H9 (cell line): ENCODE measurements at regions not wholly inside any gene's neighbourhood (a gene's known extent, or its start where the extent isn't known, plus 50 kb on each side); places are given as distances from the start of the nearest gene placed in this dataset.

Experiments
- DNase-seq: peaks from one replicate; pipeline ENCODE4 v3.0.0-alpha.2; 2017
- H2AFZ ChIP-seq: one replicate; pipeline ENCODE4 v1.6.1; 2013; ENCODE audit warnings: mild to moderate bottlenecking, low read length, control low read depth, moderate library complexity
- H2AK5ac ChIP-seq: 2 replicates; pipeline ENCODE4 v1.6.1; 2013; ENCODE audit warnings: low read length, control low read depth, mixed read lengths; ENCODE audit not compliant: insufficient read length
- H2BK120ac ChIP-seq: one replicate; pipeline ENCODE4 v1.6.1; 2013; ENCODE audit warnings: low read depth, mild to moderate bottlenecking, low read length, control low read depth, inconsistent platforms; ENCODE audit not compliant: poor library complexity, severe bottlenecking
- H2BK12ac ChIP-seq: 2 replicates; pipeline ENCODE4 v1.6.1; 2013; ENCODE audit warnings: low read length, control low read depth, mixed read lengths, low read depth; ENCODE audit not compliant: insufficient read length
- H2BK15ac ChIP-seq: 2 replicates; pipeline ENCODE4 v1.6.1; 2013; ENCODE audit warnings: low read depth, low read length, control low read depth
- H2BK20ac ChIP-seq: one replicate; pipeline ENCODE4 v1.6.1; 2013; ENCODE audit warnings: low read depth, mild to moderate bottlenecking, low read length, control low read depth, inconsistent platforms; ENCODE audit not compliant: poor library complexity, severe bottlenecking
- H2BK5ac ChIP-seq: 2 replicates; pipeline ENCODE4 v1.6.1; 2013; ENCODE audit warnings: low read length, control low read depth, mixed read lengths; ENCODE audit not compliant: insufficient read length
- H3K14ac ChIP-seq: 2 replicates; pipeline ENCODE4 v1.6.1; 2013; ENCODE audit warnings: low read length, control low read depth; ENCODE audit not compliant: insufficient read depth
- H3K18ac ChIP-seq: 2 replicates; pipeline ENCODE4 v1.6.1; 2013; ENCODE audit warnings: low read depth, mild to moderate bottlenecking, mixed read lengths, low read length, control low read depth; ENCODE audit not compliant: insufficient read length
- H3K23ac ChIP-seq: 2 replicates; pipeline ENCODE4 v1.6.1; 2013; ENCODE audit warnings: low read length, control low read depth, mixed read lengths, low read depth; ENCODE audit not compliant: insufficient read length
- H3K23me2 ChIP-seq: 2 replicates; pipeline ENCODE4 v1.6.1; 2013; ENCODE audit warnings: low read depth, mild to moderate bottlenecking, mixed read lengths, low read length, control low read depth; ENCODE audit not compliant: insufficient read length, poor library complexity, severe bottlenecking
- H3K27ac ChIP-seq: 2 replicates; pipeline ENCODE4 v1.5.1; 2013; ENCODE audit warnings: low read length, control low read depth, mixed read lengths, low read depth; ENCODE audit not compliant: insufficient read length
- H3K27me3 ChIP-seq: 2 replicates; pipeline ENCODE4 v1.6.1; 2013; ENCODE audit warnings: low read length, control low read depth, inconsistent platforms; ENCODE audit not compliant: insufficient read depth
- H3K4ac ChIP-seq: 2 replicates; pipeline ENCODE4 v1.6.1; 2013; ENCODE audit warnings: low read depth, mild to moderate bottlenecking, control low read depth, inconsistent platforms, low read length, moderate library complexity
- H3K4me1 ChIP-seq: 2 replicates; pipeline ENCODE4 v1.6.1; 2013; ENCODE audit warnings: low read length, control low read depth, inconsistent platforms; ENCODE audit not compliant: insufficient read depth
- H3K4me2 ChIP-seq: 2 replicates; pipeline ENCODE4 v1.6.1; 2013; ENCODE audit warnings: low read length, control low read depth, mixed read lengths; ENCODE audit not compliant: insufficient read length, insufficient read depth
- H3K56ac ChIP-seq: 2 replicates; pipeline ENCODE4 v1.6.1; 2013; ENCODE audit warnings: low read depth, mild to moderate bottlenecking, mixed read lengths, low read length, control low read depth; ENCODE audit not compliant: insufficient read length
- H3K79me1 ChIP-seq: 2 replicates; pipeline ENCODE4 v1.6.1; 2013; ENCODE audit warnings: low read depth, mild to moderate bottlenecking, moderate library complexity, low read length, control low read depth, inconsistent platforms; ENCODE audit not compliant: insufficient read depth, poor library complexity, severe bottlenecking
- H3K79me2 ChIP-seq: 2 replicates; pipeline ENCODE4 v1.6.1; 2013; ENCODE audit warnings: low read length, control low read depth, inconsistent platforms; ENCODE audit not compliant: insufficient read depth
- H3K9ac ChIP-seq: 2 replicates; pipeline ENCODE4 v1.6.1; 2013; ENCODE audit warnings: low read length, control low read depth, mixed read lengths; ENCODE audit not compliant: insufficient read length; ENCODE audit errors: extremely low read depth
- H3K9me3 ChIP-seq: one replicate; pipeline ENCODE4 v1.6.1; 2013; ENCODE audit warnings: low read depth, low read length, inconsistent platforms; ENCODE audit not compliant: control insufficient read depth
- H3T11ph ChIP-seq: one replicate; pipeline ENCODE4 v1.6.1; 2013; ENCODE audit warnings: mild to moderate bottlenecking, low read length, control low read depth, inconsistent platforms
- H4K20me1 ChIP-seq: one replicate; pipeline ENCODE4 v1.6.1; 2013; ENCODE audit not compliant: control insufficient read depth, insufficient read length, insufficient read depth
- H4K5ac ChIP-seq: 2 replicates; pipeline ENCODE4 v1.6.1; 2013; ENCODE audit warnings: low read depth, mild to moderate bottlenecking, mixed read lengths, low read length, control low read depth; ENCODE audit not compliant: insufficient read length
- H4K8ac ChIP-seq: replicated peaks from 2 replicates; pipeline ENCODE4 v1.6.1; 2013; ENCODE audit warnings: low read length, control low read depth, mixed read lengths, low read depth; ENCODE audit not compliant: insufficient read length
- H4K91ac ChIP-seq: 2 replicates; pipeline ENCODE4 v1.6.1; 2013; ENCODE audit warnings: low read depth, mild to moderate bottlenecking, moderate library complexity, mixed read lengths, low read length, control low read depth; ENCODE audit not compliant: insufficient read length
- H3K27ac Mint-ChIP-seq, 3 experiments: 2 replicates in 2 of 3; 3 replicates in 1 of 3; pipeline ENCODE4 v1.8.0; 2020 to 2021; ENCODE audit warnings: mixed read lengths in 3 of 3, mild to moderate bottlenecking in 1 of 3, moderate library complexity in 1 of 3
- H3K27me3 Mint-ChIP-seq: 2 replicates; pipeline ENCODE4 v1.8.0; 2021; ENCODE audit warnings: low read depth, mild to moderate bottlenecking, moderate library complexity, mixed read lengths
- H3K36me3 Mint-ChIP-seq, 3 experiments: 2 replicates in 2 of 3; 3 replicates in 1 of 3; pipeline ENCODE4 v1.8.0; 2020 to 2021; ENCODE audit warnings: low read depth in 3 of 3, mixed read lengths in 3 of 3; ENCODE audit not compliant: insufficient read depth in 1 of 3
- H3K4me1 Mint-ChIP-seq, 2 experiments: 2 replicates each; pipeline ENCODE4 v1.8.0; 2020; ENCODE audit warnings: mixed read lengths in 2 of 2
- H3K4me3 Mint-ChIP-seq, 2 experiments: 2 replicates in 1 of 2; 3 replicates in 1 of 2; pipeline ENCODE4 v1.8.0; 2020 to 2021; ENCODE audit warnings: mild to moderate bottlenecking in 2 of 2, mixed read lengths in 2 of 2, moderate library complexity in 1 of 2
- H3K9me3 Mint-ChIP-seq, 2 experiments: 2 replicates in 1 of 2; 3 replicates in 1 of 2; pipeline ENCODE4 v1.8.0; 2020; ENCODE audit warnings: mild to moderate bottlenecking in 2 of 2, mixed read lengths in 2 of 2, moderate library complexity in 1 of 2
- WGBS: extraction: QIAGEN DNeasy Blood & Tissue Kit; methylation state at CpG from one replicate; pipeline ENCODE4 v1.1.7; 2013; ENCODE audit warnings: missing lambda C conversion rate, low lambda C conversion rate, mixed read lengths; ENCODE audit not compliant: insufficient read length; ENCODE audit errors: extremely low coverage; 5-methylcytosine and 5-hydroxymethylcytosine counted together
- TF ChIP-seq, protein P1 (sequence below): fragments of 200-600 bp; sonication (generic); conservative IDR thresholded peaks from 3 replicates; pipeline ENCODE4 v1.8.0; 2021; ENCODE audit warnings: antibody characterized with exemption, mild to moderate bottlenecking

DNA sequence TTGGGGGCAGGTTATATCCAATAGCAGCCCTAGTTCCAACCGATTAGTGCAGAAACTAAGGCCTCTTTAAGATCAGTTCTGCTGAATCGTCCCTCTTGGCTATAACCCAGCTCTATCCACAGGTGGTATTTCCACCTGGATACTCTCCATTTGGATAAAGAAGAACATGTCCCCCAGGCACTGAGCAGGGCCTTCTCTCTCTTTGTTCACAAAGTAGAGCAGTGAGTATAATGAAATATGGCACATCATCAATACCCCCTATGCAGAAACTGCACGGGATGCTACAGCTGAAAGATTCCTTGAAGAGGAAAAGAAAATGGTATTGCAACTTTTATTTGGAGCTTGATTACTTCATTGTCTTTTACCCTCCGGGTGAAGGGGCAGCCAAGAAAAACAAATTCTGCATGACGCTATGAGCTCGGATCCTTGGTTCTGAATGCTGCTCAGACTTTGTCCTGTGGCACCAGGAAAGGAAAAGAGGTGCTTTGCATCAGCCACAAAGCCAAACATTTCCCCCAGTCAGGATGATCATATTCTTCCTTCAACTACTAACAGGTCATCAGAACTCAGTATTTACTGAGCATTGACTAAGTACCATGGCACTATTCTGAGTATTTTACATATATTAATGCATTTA is 399.7 kb downstream of the NPIPA8 start:
- DNase-seq: no peak
- Histone ChIP-seq H3K23me2 (no peaks in the 10 kb centered on the region), H3K4me2 (no peak overlapping the region), H3K4ac (no peak overlapping the region), H2AK5ac (no peak overlapping the region), H3K27ac (no peak overlapping the region), H3K4me1 (no peaks in the 10 kb centered on the region), H2BK12ac (no peak overlapping the region), H2BK15ac (no peak overlapping the region), H3T11ph (no peak overlapping the region), H4K8ac (no peak overlapping the region), H3K18ac (no peak overlapping the region), H4K91ac (no peak overlapping the region), H3K14ac (no peak overlapping the region), H4K20me1 (no peaks in the 10 kb centered on the region), H3K27me3 (no peaks in the 10 kb centered on the region), H3K56ac (no peak overlapping the region), H3K9ac (no peak overlapping the region), H2BK120ac (no peak overlapping the region), H2BK20ac (no peak overlapping the region), H3K9me3 (no peaks in the 10 kb centered on the region), H3K79me1 (no peaks in the 10 kb centered on the region), H4K5ac (no peak overlapping the region), H3K23ac (no peak overlapping the region), H2AFZ (no peak overlapping the region), H2BK5ac (no peak overlapping the region), H3K79me2 (no peaks in the 10 kb centered on the region)
- H3K4me1 Mint-ChIP-seq: peaks cover 18 to 20% of the 10 kb centered on the region in 2 experiments
- TF ChIP-seq, protein P1, sequence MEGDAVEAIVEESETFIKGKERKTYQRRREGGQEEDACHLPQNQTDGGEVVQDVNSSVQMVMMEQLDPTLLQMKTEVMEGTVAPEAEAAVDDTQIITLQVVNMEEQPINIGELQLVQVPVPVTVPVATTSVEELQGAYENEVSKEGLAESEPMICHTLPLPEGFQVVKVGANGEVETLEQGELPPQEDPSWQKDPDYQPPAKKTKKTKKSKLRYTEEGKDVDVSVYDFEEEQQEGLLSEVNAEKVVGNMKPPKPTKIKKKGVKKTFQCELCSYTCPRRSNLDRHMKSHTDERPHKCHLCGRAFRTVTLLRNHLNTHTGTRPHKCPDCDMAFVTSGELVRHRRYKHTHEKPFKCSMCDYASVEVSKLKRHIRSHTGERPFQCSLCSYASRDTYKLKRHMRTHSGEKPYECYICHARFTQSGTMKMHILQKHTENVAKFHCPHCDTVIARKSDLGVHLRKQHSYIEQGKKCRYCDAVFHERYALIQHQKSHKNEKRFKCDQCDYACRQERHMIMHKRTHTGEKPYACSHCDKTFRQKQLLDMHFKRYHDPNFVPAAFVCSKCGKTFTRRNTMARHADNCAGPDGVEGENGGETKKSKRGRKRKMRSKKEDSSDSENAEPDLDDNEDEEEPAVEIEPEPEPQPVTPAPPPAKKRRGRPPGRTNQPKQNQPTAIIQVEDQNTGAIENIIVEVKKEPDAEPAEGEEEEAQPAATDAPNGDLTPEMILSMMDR: no peak
- H3K27ac Mint-ChIP-seq: no peak overlapping the region
- WGBS: no CpG with 5 or more reads among the region's 6 CpGs
- H3K9me3 Mint-ChIP-seq: peaks cover 4 to 8% of the 10 kb centered on the region in 2 experiments; a peak in 3 of 5 replicates
- H3K27me3 Mint-ChIP-seq: no peaks in the 10 kb centered on the region; the same call in 1 of the 2 replicates
- H3K36me3 Mint-ChIP-seq: peaks cover 0 to 10% (median 0%) of the 10 kb centered on the region in 3 experiments; a peak in 2 of 7 replicates
- no peak overlapping the region for H3K4me3 Mint-ChIP-seq
